ENCODE measurements at regions not wholly inside any gene's neighbourhood (a gene's known extent, or its start where the extent isn't known, plus 50 kb on each side); places are given as distances from the start of the nearest gene placed in this dataset.

GRCh38 chr7:115352375-115352774 is 430.5 kb downstream of the MDFIC start:
- H2AFZ ChIP-seq (ENCODE audit: low read length), result no peak overlapping the region
- TF ChIP-seq CTCF (IDR thresholded peaks at IDR 0.05; ENCODE audit: low read length) (no peak), EZH2 (optimal IDR thresholded peaks at IDR 0.05; ENCODE audit: low read depth, low read length) (no peak), EZH2phosphoT487 (IDR thresholded peaks at IDR 0.05; ENCODE audit: low read length) (no peak)
- no peaks in the 10 kb centered on the region for H3K4me1 ChIP-seq (ENCODE audit: low read length)
- H3K4me2 ChIP-seq (ENCODE audit: low read depth, low read length), result no peak overlapping the region
- DNase-seq, result no peak
- no peak overlapping the region for H3K9ac ChIP-seq (ENCODE audit: low read length)
- no peaks in the 10 kb centered on the region for H3K9me2 ChIP-seq (replicated peaks; ENCODE audit: insufficient read depth, low read length)
- H3K9me3 ChIP-seq (replicated peaks; ENCODE audit: insufficient read depth, low read length), result no peaks in the 10 kb centered on the region
- no peaks in the 10 kb centered on the region for H3F3A ChIP-seq (ENCODE audit: insufficient read depth, low read length)
- no peaks in the 10 kb centered on the region for H3K79me2 ChIP-seq (ENCODE audit: low read length)
- no peaks in the 10 kb centered on the region for H3K27me3 ChIP-seq (replicated peaks; ENCODE audit: insufficient read depth, low read length)
- H4K20me1 ChIP-seq (ENCODE audit: insufficient read depth, low read length), result no peaks in the 10 kb centered on the region
- H3K27ac ChIP-seq (ENCODE audit: low read length), result no peak overlapping the region
- H3K36me3 ChIP-seq (replicated peaks; ENCODE audit: insufficient read depth, low read length), result no peaks in the 10 kb centered on the region
- H3K4me3 ChIP-seq (ENCODE audit: low read length), result no peak overlapping the region

GRCh38 chr7:115350764-115351163 is 428.9 kb downstream of the MDFIC start:
- no peak overlapping the region for H2AFZ ChIP-seq (ENCODE audit: low read length)
- H3K9me2 ChIP-seq (replicated peaks; ENCODE audit: insufficient read depth, low read length), result no peaks in the 10 kb centered on the region
- H3K4me3 ChIP-seq (ENCODE audit: low read length), result no peak overlapping the region
- no peaks in the 10 kb centered on the region for H3K79me2 ChIP-seq (ENCODE audit: low read length)
- no peaks in the 10 kb centered on the region for H3K27me3 ChIP-seq (replicated peaks; ENCODE audit: insufficient read depth, low read length)
- H3K9me3 ChIP-seq (replicated peaks; ENCODE audit: insufficient read depth, low read length), result no peaks in the 10 kb centered on the region
- no peak overlapping the region for H3K9ac ChIP-seq (ENCODE audit: low read length)
- no peak for DNase-seq
- H3K4me2 ChIP-seq (ENCODE audit: low read depth, low read length), result no peak overlapping the region
- no peak overlapping the region for H3K27ac ChIP-seq (ENCODE audit: low read length)
- no peaks in the 10 kb centered on the region for H4K20me1 ChIP-seq (ENCODE audit: insufficient read depth, low read length)
- no peak for TF ChIP-seq CTCF (IDR thresholded peaks at IDR 0.05; ENCODE audit: low read length)
- no peaks in the 10 kb centered on the region for H3K4me1 ChIP-seq (ENCODE audit: low read length)
- no peaks in the 10 kb centered on the region for H3F3A ChIP-seq (ENCODE audit: insufficient read depth, low read length)
- H3K36me3 ChIP-seq (replicated peaks; ENCODE audit: insufficient read depth, low read length), result no peaks in the 10 kb centered on the region

GRCh38 chr7:115349635-115350034 is 427.7 kb downstream of the MDFIC start:
- no peaks in the 10 kb centered on the region for H3K9me3 ChIP-seq (replicated peaks; ENCODE audit: insufficient read depth, low read length)
- no peaks in the 10 kb centered on the region for H4K20me1 ChIP-seq (ENCODE audit: insufficient read depth, low read length)
- no peak overlapping the region for H2AFZ ChIP-seq (ENCODE audit: low read length)
- no peaks in the 10 kb centered on the region for H3K4me1 ChIP-seq (ENCODE audit: low read length)
- H3K79me2 ChIP-seq (ENCODE audit: low read length), result no peaks in the 10 kb centered on the region
- no peak overlapping the region for H3K9ac ChIP-seq (ENCODE audit: low read length)
- H3K36me3 ChIP-seq (replicated peaks; ENCODE audit: insufficient read depth, low read length), result no peaks in the 10 kb centered on the region
- H3K4me2 ChIP-seq (ENCODE audit: low read depth, low read length), result no peak overlapping the region
- no peaks in the 10 kb centered on the region for H3K9me2 ChIP-seq (replicated peaks; ENCODE audit: insufficient read depth, low read length)
- TF ChIP-seq CTCF (IDR thresholded peaks at IDR 0.05; ENCODE audit: low read length) (no peak), EZH2phosphoT487 (IDR thresholded peaks at IDR 0.05; ENCODE audit: low read length) (no peak), EZH2 (optimal IDR thresholded peaks at IDR 0.05; ENCODE audit: low read depth, low read length) (no peak)
- no peak overlapping the region for H3K4me3 ChIP-seq (ENCODE audit: low read length)
- no peaks in the 10 kb centered on the region for H3K27me3 ChIP-seq (replicated peaks; ENCODE audit: insufficient read depth, low read length)
- H3K27ac ChIP-seq (ENCODE audit: low read length), result no peak overlapping the region
- no peaks in the 10 kb centered on the region for H3F3A ChIP-seq (ENCODE audit: insufficient read depth, low read length)
- no peak for DNase-seq

- Histone ChIP-seq H3K79me2 (ENCODE audit: low read length) (no peaks in the 10 kb centered on the region), H3K4me1 (ENCODE audit: low read length) (no peaks in the 10 kb centered on the region), H4K20me1 (ENCODE audit: insufficient read depth, low read length) (no peaks in the 10 kb centered on the region), H3K36me3 (replicated peaks; ENCODE audit: insufficient read depth, low read length) (no peaks in the 10 kb centered on the region), H3K4me2 (ENCODE audit: low read depth, low read length) (no peak overlapping the region), H3K9me3 (replicated peaks; ENCODE audit: insufficient read depth, low read length) (no peaks in the 10 kb centered on the region), H3K27me3 (replicated peaks; ENCODE audit: insufficient read depth, low read length) (no peaks in the 10 kb centered on the region), H3K27ac (ENCODE audit: low read length) (no peak overlapping the region), H3K9me2 (replicated peaks; ENCODE audit: insufficient read depth, low read length) (no peaks in the 10 kb centered on the region), H3F3A (ENCODE audit: insufficient read depth, low read length) (no peaks in the 10 kb centered on the region), H2AFZ (ENCODE audit: low read length) (no peak overlapping the region), H3K4me3 (ENCODE audit: low read length) (no peak overlapping the region), H3K9ac (ENCODE audit: low read length) (no peak overlapping the region)
- no peak for TF ChIP-seq EZH2phosphoT487 (IDR thresholded peaks at IDR 0.05; ENCODE audit: low read length)
- TF ChIP-seq CTCF (IDR thresholded peaks at IDR 0.05; ENCODE audit: low read length), result no peak
- TF ChIP-seq EZH2 (optimal IDR thresholded peaks at IDR 0.05; ENCODE audit: low read depth, low read length), result no peak
- no peak for DNase-seq
These were observed 424.8 kb downstream of the MDFIC start for GRCh38 chr7:115346685-115347084.
